ENCODE measurements at regions not wholly inside any gene's neighbourhood (a gene's known extent, or its start where the extent isn't known, plus 50 kb on each side); places are given as distances from the start of the nearest gene placed in this dataset.

GRCh38 chr10:117689566-117689965, 147.0 kb downstream of the EMX2 start:
- ATAC-seq: no peak
- DNase-seq (ENCODE audit: low spot score): no peak
- intact Hi-C loops (cut with DNase I): no loop called here

GRCh38 chr10:117690359-117690758, 147.8 kb downstream of the EMX2 start:
- DNase-seq (ENCODE audit: low spot score): no peak
- intact Hi-C loops (cut with DNase I): no loop called here
- ATAC-seq: no peak

DNA sequence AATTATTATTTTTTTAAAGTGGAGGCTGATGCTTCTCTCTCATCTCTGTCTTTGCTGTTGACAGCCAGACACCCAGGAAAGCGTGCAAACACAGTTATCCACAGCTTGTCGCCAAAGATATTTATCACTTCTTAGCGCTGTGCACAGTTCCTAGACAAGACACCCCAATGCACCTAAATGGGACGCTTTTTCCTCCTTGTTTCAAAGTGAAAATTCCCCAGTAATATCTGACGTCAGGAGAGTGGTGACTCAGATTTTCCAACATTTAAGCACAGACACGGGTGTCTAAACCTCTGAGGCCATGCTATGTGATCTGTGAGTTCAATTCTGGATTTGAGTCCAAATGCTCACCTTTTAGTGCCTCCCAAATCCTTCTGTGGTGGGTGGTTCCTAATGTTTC, 151.6 kb downstream of the EMX2 start:
- intact Hi-C loops (cut with DNase I): no loop called here
- ATAC-seq (no peak), DNase-seq (ENCODE audit: low spot score) (no peak)

GRCh38 chr10:117697402-117697801, 154.9 kb downstream of the EMX2 start:
- DNase-seq (ENCODE audit: low spot score) (no peak), ATAC-seq (no peak)
- intact Hi-C loops (cut with DNase I): no loop called here

DNA sequence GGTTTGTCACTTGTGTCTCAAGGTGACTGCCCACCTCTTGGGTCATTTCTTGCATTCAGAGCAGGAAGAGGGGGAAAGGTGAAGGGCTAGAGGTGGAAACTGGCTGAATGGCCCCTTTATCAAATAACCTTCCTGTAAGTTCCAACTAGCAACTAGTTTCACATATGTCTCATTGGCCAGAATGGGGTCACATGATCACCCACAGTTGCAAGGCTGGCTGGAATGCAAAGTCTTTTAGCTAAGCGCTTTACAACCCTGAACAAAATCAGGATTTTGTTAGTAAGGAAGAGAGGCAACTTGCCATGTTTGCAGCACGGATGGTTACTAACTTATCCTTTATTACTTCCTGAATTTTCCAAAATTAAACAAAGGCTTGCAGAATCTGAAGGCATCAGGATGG, 156.3 kb downstream of the EMX2 start:
- ATAC-seq: no peak
- no peak for DNase-seq (ENCODE audit: low spot score)
- intact Hi-C loops (cut with DNase I): no loop called here

GRCh38 chr10:117699436-117700075, 157.0 kb downstream of the EMX2 start:
- DNase-seq (ENCODE audit: low spot score) (no peak), ATAC-seq (no peak)
- intact Hi-C loops (cut with DNase I): no loop called here

GRCh38 chr10:117710181-117710798, 167.7 kb downstream of the EMX2 start:
- intact Hi-C loops (cut with DNase I): no loop called here
- DNase-seq (ENCODE audit: low spot score): no peak
- no peak for ATAC-seq

DNA sequence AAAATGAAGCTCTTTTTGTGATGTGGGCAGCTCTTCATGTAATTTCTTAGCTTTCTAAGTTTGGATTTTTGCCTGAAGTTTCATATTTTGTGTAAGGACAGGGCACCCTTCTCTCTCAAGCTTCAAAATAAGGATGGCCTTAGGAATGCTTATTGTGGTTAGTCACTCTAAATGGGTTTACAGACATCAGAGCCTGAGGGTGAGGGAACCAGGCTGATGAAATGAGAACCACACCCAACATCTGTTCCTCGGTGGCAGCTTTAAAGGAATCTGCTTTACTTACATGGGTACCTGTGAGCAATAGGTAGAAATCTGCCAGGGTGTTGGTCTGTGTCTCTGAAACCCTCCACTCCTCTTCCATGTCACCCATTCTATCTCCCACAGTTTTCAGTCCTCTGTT, 174.3 kb downstream of the EMX2 start:
- intact Hi-C loops (cut with DNase I): no loop called here
- no peak for ATAC-seq
- DNase-seq (ENCODE audit: low spot score): no peak

- ATAC-seq (no peak), DNase-seq (ENCODE audit: low spot score) (no peak)
- intact Hi-C loops (cut with DNase I): no loop called here
Measured at GRCh38 chr10:117718986-117719920, 176.7 kb downstream of the EMX2 start.

- no peak for ATAC-seq
- intact Hi-C loops (cut with DNase I): loop anchor here (5.0 kb wide), 1 partner anchor 1904 kb away; no protein-coding TSS in a partner anchor
- no peak for DNase-seq (ENCODE audit: low spot score)
Measured at GRCh38 chr10:117720931-117721835, 178.6 kb downstream of the EMX2 start.

- no peak for ATAC-seq
- no peak for DNase-seq (ENCODE audit: low spot score)
- intact Hi-C loops (cut with DNase I): loop anchor here (5.0 kb wide), 1 partner anchor 1905 kb away; no protein-coding TSS in a partner anchor
Measured at GRCh38 chr10:117721873-117722272, 179.3 kb downstream of the EMX2 start.

DNA sequence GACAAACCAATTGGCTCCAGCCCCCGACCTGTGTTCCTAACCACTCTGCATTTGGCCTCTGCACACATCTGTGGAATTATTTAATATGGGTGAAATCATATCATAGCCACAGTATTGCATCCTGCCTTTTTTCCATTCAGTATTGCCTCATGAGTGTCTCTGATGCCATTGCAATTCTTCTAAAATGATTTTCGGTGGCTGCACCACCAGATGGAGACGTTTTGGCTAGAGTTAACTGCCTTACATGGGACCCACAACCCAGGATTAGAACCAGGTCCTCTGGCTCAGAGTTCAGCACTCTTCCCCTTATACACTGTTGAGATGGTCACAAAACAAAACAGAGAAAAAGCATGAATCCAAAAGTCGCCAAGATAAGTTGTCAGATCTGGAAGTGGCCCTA, 180.8 kb downstream of the EMX2 start:
- intact Hi-C loops (cut with DNase I): loop anchor here (5.0 kb wide), 1 partner anchor 1906 kb away; no protein-coding TSS in a partner anchor
- DNase-seq (ENCODE audit: low spot score) (no peak), ATAC-seq (no peak)

- intact Hi-C loops (cut with DNase I): no loop called here
- no peak for ATAC-seq
- no peak for DNase-seq (ENCODE audit: low spot score)
Measured at GRCh38 chr10:117725993-117726392, 183.4 kb downstream of the EMX2 start.

- no peak for ATAC-seq
- DNase-seq (ENCODE audit: low spot score): no peak
- intact Hi-C loops (cut with DNase I): no loop called here
Measured at GRCh38 chr10:117726596-117727295, 184.2 kb downstream of the EMX2 start.

GRCh38 chr10:117727421-117727820, 184.9 kb downstream of the EMX2 start:
- DNase-seq (ENCODE audit: low spot score): no peak
- no peak for ATAC-seq
- intact Hi-C loops (cut with DNase I): no loop called here

- no peak for ATAC-seq
- intact Hi-C loops (cut with DNase I): no loop called here
- DNase-seq (ENCODE audit: low spot score): no peak
Measured at GRCh38 chr10:117728087-117728486, 185.5 kb downstream of the EMX2 start.

DNA sequence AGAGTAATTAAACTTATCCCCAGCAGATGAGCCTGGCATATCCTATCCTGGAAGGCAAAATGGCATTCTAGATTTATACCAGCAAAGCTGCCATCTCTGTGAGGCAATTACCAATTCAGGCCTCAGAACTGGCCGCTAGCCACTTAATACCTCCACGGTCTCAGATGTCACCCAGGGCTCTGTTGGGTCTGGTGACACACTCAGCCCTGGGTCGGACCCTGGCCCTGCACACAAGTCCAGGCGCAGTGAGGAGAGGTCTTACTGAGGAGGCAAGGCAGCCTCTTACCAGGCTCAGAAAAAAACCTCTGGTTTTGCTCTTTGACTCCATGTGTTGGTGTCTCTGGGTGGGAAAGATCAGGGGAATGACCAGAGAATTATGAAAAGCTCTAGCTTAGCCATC, 186.6 kb downstream of the EMX2 start:
- DNase-seq (ENCODE audit: low spot score): no peak
- no peak for ATAC-seq
- intact Hi-C loops (cut with DNase I): no loop called here

DNA sequence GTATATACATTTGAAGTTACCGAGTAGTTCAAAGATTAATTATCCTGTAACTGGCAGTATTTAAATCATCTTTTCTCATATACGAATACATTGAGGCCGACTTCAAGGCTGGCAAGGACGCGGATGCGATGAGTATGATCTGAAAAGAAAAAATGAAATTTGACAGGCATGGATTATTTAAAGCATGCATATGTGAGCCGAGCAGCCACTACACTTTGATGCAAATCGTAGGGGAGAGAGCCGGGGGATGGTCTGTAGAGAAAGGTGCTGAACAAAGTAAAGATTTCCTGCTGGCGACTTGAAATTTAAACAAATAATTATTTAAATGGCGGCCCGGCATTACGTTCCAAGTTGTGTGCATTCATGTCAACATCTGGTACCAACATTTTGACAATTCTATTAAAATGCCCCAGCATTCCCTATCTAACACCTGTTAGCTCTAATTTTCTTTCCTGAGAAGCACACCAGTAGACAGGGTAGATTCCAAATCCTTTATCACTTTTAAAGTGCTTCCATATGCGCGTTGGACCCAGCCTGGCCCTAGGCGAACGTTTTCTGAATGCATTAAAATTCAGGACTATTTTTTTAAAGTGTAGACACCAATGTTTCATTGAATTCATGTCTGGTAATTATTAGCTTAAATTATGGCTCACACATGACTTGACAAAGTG, 188.7 kb downstream of the EMX2 start:
- ATAC-seq (no peak), DNase-seq (ENCODE audit: low spot score) (no peak)
- intact Hi-C loops (cut with DNase I): no loop called here
